ENCODE measurements at regions not wholly inside any gene's neighbourhood (a gene's known extent, or its start where the extent isn't known, plus 50 kb on each side); places are given as distances from the start of the nearest gene placed in this dataset.

- Histone ChIP-seq H3K4me1 (ENCODE audit: insufficient read depth, low read length, poor library complexity, severe bottlenecking) (no peaks in the 10 kb centered on the region), H3K27me3 (replicated peaks; ENCODE audit: insufficient read depth, low read depth, low read length, poor library complexity) (no peaks in the 10 kb centered on the region), H3K9me3 (ENCODE audit: low read depth, low read length, poor library complexity, severe bottlenecking) (no peaks in the 10 kb centered on the region), H3K27ac (ENCODE audit: low read depth, low read length, poor library complexity, severe bottlenecking) (no peak overlapping the region), H3K4me3 (ENCODE audit: low read depth, low read length, poor library complexity, severe bottlenecking) (no peak overlapping the region), H3K36me3 (ENCODE audit: insufficient read depth, low read length, poor library complexity, severe bottlenecking) (no peaks in the 10 kb centered on the region)
- no peak for DNase-seq (ENCODE audit: low spot score)
- ChIA-PET POLR2A (ENCODE audit: low non-redundant PET) (no interaction called here), CTCF (no interaction called here)
- intact Hi-C loops (cut with micrococcal nuclease; ENCODE audit: unreplicated experiment) = no loop called here
- TF ChIP-seq CTCF (conservative IDR thresholded peaks at IDR 0.05; ENCODE audit: low read depth, low read length) (no peak), EZH2 (IDR thresholded peaks at IDR 0.05; ENCODE audit: borderline replicate concordance, low read depth, low read length, poor library complexity, severe bottlenecking) (no peak)
- no TSS peak for BruUV-seq (replicated peaks)
Measured at GRCh38 chr3:72050048-72050632, 265.2 kb upstream of the PROK2 start.

- no peak for DNase-seq (ENCODE audit: low spot score)
- TF ChIP-seq EZH2 (IDR thresholded peaks at IDR 0.05; ENCODE audit: borderline replicate concordance, low read depth, low read length, poor library complexity, severe bottlenecking) = no peak
- TF ChIP-seq CTCF (conservative IDR thresholded peaks at IDR 0.05; ENCODE audit: low read depth, low read length) = no peak
- ChIA-PET CTCF (no interaction called here), POLR2A (ENCODE audit: low non-redundant PET) (no interaction called here)
- intact Hi-C loops (cut with micrococcal nuclease; ENCODE audit: unreplicated experiment) = no loop called here
- no peaks in the 10 kb centered on the region for H3K4me1 ChIP-seq (ENCODE audit: insufficient read depth, low read length, poor library complexity, severe bottlenecking)
- BruUV-seq (replicated peaks) = no TSS peak
- H3K27me3 ChIP-seq (replicated peaks; ENCODE audit: insufficient read depth, low read depth, low read length, poor library complexity) = no peaks in the 10 kb centered on the region
- H3K4me3 ChIP-seq (ENCODE audit: low read depth, low read length, poor library complexity, severe bottlenecking) = no peak overlapping the region
- no peaks in the 10 kb centered on the region for H3K36me3 ChIP-seq (ENCODE audit: insufficient read depth, low read length, poor library complexity, severe bottlenecking)
- H3K9me3 ChIP-seq (ENCODE audit: low read depth, low read length, poor library complexity, severe bottlenecking) = no peaks in the 10 kb centered on the region
- H3K27ac ChIP-seq (ENCODE audit: low read depth, low read length, poor library complexity, severe bottlenecking) = no peak overlapping the region
Measured at GRCh38 chr3:72049300-72049699, 264.4 kb upstream of the PROK2 start.

- DNase-seq (ENCODE audit: low spot score) = no peak
- no TSS peak for BruUV-seq (replicated peaks)
- POLR2A ChIA-PET (ENCODE audit: low non-redundant PET) = no interaction called here
- Histone ChIP-seq H3K36me3 (ENCODE audit: insufficient read depth, low read length, poor library complexity, severe bottlenecking) (no peaks in the 10 kb centered on the region), H3K4me3 (ENCODE audit: low read depth, low read length, poor library complexity, severe bottlenecking) (no peak overlapping the region), H3K9me3 (ENCODE audit: low read depth, low read length, poor library complexity, severe bottlenecking) (no peaks in the 10 kb centered on the region), H3K27me3 (replicated peaks; ENCODE audit: insufficient read depth, low read depth, low read length, poor library complexity) (no peaks in the 10 kb centered on the region), H3K27ac (ENCODE audit: low read depth, low read length, poor library complexity, severe bottlenecking) (no peak overlapping the region), H3K4me1 (ENCODE audit: insufficient read depth, low read length, poor library complexity, severe bottlenecking) (no peaks in the 10 kb centered on the region)
- TF ChIP-seq CTCF (conservative IDR thresholded peaks at IDR 0.05; ENCODE audit: low read depth, low read length) = no peak
- no peak for TF ChIP-seq EZH2 (IDR thresholded peaks at IDR 0.05; ENCODE audit: borderline replicate concordance, low read depth, low read length, poor library complexity, severe bottlenecking)
- CTCF ChIA-PET = no interaction called here
- intact Hi-C loops (cut with micrococcal nuclease; ENCODE audit: unreplicated experiment) = no loop called here
Measured at GRCh38 chr3:72048873-72049272, 263.9 kb upstream of the PROK2 start.
